ENCODE measurements at regions not wholly inside any gene's neighbourhood (a gene's known extent, or its start where the extent isn't known, plus 50 kb on each side); places are given as distances from the start of the nearest gene placed in this dataset.

DNA sequence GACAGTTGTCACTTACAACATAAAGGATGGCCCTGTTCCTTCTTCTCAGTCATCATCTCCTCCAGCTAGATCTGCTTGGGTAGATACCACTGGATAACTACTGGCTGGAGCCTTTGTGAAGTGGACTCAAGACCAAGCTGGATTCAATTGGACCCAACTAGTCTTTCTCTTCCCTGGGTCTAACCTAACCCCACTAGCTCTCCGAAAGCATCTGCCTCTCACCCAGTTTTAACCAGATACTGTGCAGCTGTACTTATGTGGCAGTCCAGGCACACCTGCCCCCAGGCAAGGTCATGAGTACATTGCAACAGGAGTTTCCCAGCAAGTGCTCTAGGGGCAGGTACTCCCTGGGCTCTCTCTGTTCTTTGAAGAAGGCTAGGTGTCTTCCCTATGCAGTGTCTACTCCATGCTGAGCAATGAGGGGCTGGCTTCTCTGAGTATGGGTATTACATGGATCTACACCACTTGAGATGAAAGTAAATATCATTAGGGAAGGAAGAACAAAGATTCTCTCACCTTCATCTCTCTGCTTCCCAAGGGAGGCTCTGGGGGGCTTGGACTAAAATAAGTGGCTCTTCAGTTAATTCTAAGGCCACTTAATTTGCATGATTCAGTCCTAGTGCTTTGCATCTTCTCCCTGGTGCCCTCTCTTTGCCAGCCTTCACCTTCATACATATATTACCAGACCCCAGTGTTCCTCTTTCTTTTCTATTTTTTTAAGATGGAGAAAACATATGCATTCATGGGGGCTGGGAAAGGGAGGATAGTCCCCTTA lies 236.1 kb downstream of the NXPE2 start:
- no peak overlapping the region for H3K4me3 ChIP-seq
- DNase-seq (ENCODE audit: low spot score), result no peak
- TF ChIP-seq, protein P1, sequence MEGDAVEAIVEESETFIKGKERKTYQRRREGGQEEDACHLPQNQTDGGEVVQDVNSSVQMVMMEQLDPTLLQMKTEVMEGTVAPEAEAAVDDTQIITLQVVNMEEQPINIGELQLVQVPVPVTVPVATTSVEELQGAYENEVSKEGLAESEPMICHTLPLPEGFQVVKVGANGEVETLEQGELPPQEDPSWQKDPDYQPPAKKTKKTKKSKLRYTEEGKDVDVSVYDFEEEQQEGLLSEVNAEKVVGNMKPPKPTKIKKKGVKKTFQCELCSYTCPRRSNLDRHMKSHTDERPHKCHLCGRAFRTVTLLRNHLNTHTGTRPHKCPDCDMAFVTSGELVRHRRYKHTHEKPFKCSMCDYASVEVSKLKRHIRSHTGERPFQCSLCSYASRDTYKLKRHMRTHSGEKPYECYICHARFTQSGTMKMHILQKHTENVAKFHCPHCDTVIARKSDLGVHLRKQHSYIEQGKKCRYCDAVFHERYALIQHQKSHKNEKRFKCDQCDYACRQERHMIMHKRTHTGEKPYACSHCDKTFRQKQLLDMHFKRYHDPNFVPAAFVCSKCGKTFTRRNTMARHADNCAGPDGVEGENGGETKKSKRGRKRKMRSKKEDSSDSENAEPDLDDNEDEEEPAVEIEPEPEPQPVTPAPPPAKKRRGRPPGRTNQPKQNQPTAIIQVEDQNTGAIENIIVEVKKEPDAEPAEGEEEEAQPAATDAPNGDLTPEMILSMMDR (IDR thresholded peaks at IDR 0.05), result no peak

GRCh38 chr11:114915871-114916805 lies 237.8 kb downstream of the NXPE2 start:
- Histone ChIP-seq H3K27ac (no peak overlapping the region), H3K4me3 (no peak overlapping the region)
- TF ChIP-seq, protein P1 (IDR thresholded peaks at IDR 0.05), result no peak
- DNase-seq (ENCODE audit: low spot score), result no peak

More for the DNA sequence above, 236.1 kb downstream of the NXPE2 start:
- no peak overlapping the region for H3K27ac ChIP-seq

GRCh38 chr11:114918286-114918685 lies 240.0 kb downstream of the NXPE2 start:
- DNase-seq (ENCODE audit: low spot score), result no peak
- Histone ChIP-seq H3K4me3 (no peak overlapping the region), H3K27ac (no peak overlapping the region)
- TF ChIP-seq, protein P1 (IDR thresholded peaks at IDR 0.05), result no peak

DNA sequence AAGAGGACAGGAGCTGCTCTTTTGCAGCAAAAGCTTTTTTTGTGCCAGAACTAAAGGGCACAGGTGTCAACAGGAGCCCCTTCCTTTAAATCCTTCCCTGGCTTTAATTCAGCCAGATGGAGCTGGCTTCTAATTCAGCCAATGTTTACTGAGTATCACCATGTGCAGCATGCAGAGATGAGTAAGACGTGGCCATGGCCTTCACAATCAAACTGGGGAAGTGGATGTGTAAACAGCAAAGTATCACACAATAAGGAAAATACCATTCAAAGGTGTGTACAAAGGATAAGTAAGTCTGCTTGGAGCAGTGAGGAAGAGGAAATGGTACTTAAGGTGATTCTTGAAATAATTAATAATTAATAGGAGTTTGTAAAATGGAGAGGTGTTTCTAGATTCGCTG lies 243.4 kb downstream of the NXPE2 start:
- no peak for DNase-seq (ENCODE audit: low spot score)
- no peak overlapping the region for H3K27ac ChIP-seq
- no peak overlapping the region for H3K4me3 ChIP-seq
- TF ChIP-seq, protein P1 (IDR thresholded peaks at IDR 0.05), result no peak

- TF ChIP-seq, protein P1 (IDR thresholded peaks at IDR 0.05), result no peak
- Histone ChIP-seq H3K27ac (no peak overlapping the region), H3K4me3 (no peak overlapping the region)
- no peak for DNase-seq (ENCODE audit: low spot score)
Observed at GRCh38 chr11:114924042-114924441, 245.7 kb downstream of the NXPE2 start.

- H3K27ac ChIP-seq, result no peak overlapping the region
- DNase-seq (ENCODE audit: low spot score), result no peak
- TF ChIP-seq, protein P1 (IDR thresholded peaks at IDR 0.05), result no peak
- no peak overlapping the region for H3K4me3 ChIP-seq
Observed at GRCh38 chr11:114925591-114925990, 247.3 kb downstream of the NXPE2 start.
